Hippocampal formation (tissue), 2 donors: ENCODE measurements at regions not wholly inside any gene's neighbourhood (a gene's known extent, or its start where the extent isn't known, plus 50 kb on each side); places are given as distances from the start of the nearest gene placed in this dataset.

Source experiments
- DNase-seq, 2 donors: peaks; one replicate each; lab custom pipeline; 2025; lab: John Stamatoyannopoulos, UW

GRCh38 chr5:29950416-29951145, 1242.9 kb upstream of the CDH6 start:
- DNase-seq = no peak

- DNase-seq = no peak
Observed at GRCh38 chr5:29949301-29949872, 1244.1 kb upstream of the CDH6 start.

- no peak for DNase-seq
Observed at GRCh38 chr5:29944327-29944726, 1249.2 kb upstream of the CDH6 start.

- no peak for DNase-seq
Observed at GRCh38 chr5:29942089-29942488, 1251.4 kb upstream of the CDH6 start.

GRCh38 chr5:29939988-29940387, 1253.5 kb upstream of the CDH6 start:
- no peak for DNase-seq

- DNase-seq = no peak
Observed at GRCh38 chr5:29935371-29935770, 1258.1 kb upstream of the CDH6 start.

GRCh38 chr5:29930316-29930715, 1263.2 kb upstream of the CDH6 start:
- no peak for DNase-seq

GRCh38 chr5:29924107-29924506, 1269.4 kb upstream of the CDH6 start:
- no peak for DNase-seq

GRCh38 chr5:29905626-29906353, 1287.7 kb upstream of the CDH6 start:
- no peak for DNase-seq

GRCh38 chr5:29902859-29903258, 1290.6 kb upstream of the CDH6 start:
- DNase-seq = no peak

GRCh38 chr5:29899583-29899982, 1293.9 kb upstream of the CDH6 start:
- DNase-seq = no peak

GRCh38 chr5:29897916-29898315, 1295.6 kb upstream of the CDH6 start:
- no peak for DNase-seq

GRCh38 chr5:29896646-29897045, 1296.8 kb upstream of the CDH6 start:
- no peak for DNase-seq

GRCh38 chr5:29894668-29895067, 1298.8 kb upstream of the CDH6 start:
- no peak for DNase-seq

GRCh38 chr5:29889051-29889450, 1304.4 kb upstream of the CDH6 start:
- DNase-seq = no peak

- DNase-seq = no peak
Observed at GRCh38 chr5:29885595-29885994, 1307.9 kb upstream of the CDH6 start.

GRCh38 chr5:29882036-29882435, 1311.5 kb upstream of the CDH6 start:
- no peak for DNase-seq

GRCh38 chr5:29879401-29879800, 1314.1 kb upstream of the CDH6 start:
- DNase-seq = no peak

- DNase-seq = no peak
Observed at GRCh38 chr5:29878599-29878998, 1314.9 kb upstream of the CDH6 start.

- DNase-seq = no peak
Observed at GRCh38 chr5:29867155-29867554, 1326.3 kb upstream of the CDH6 start.

- no peak for DNase-seq
Observed at GRCh38 chr5:29853711-29854220, 1339.7 kb upstream of the CDH6 start.

- DNase-seq = no peak
Observed at GRCh38 chr5:29852329-29852728, 1341.2 kb upstream of the CDH6 start.

GRCh38 chr5:29845206-29845605, 1348.3 kb upstream of the CDH6 start:
- no peak for DNase-seq
